ENCODE measurements at regions not wholly inside any gene's neighbourhood (a gene's known extent, or its start where the extent isn't known, plus 50 kb on each side); places are given as distances from the start of the nearest gene placed in this dataset.

GRCh38 chr20:11838076-11838636, 79.5 kb upstream of the BTBD3 start:
- TF ChIP-seq TAF1 (IDR thresholded peaks at IDR 0.05; ENCODE audit: borderline replicate concordance, low read depth, low read length) (no peak), RXRA (IDR thresholded peaks at IDR 0.05; ENCODE audit: borderline replicate concordance, low read depth) (no peak), IRF3 (IDR thresholded peaks at IDR 0.05; ENCODE audit: low read depth, low read length) (no peak)
- no peak overlapping the region for H3K27ac ChIP-seq (ENCODE audit: low read depth in 2 of 2, low read length in 1 of 2)
- no peaks in the 10 kb centered on the region for H3K9me2 ChIP-seq
- H3K9me3 ChIP-seq: no peaks in the 10 kb centered on the region
- H3F3A ChIP-seq (replicated peaks; ENCODE audit: insufficient read depth): no peaks in the 10 kb centered on the region
- no peaks in the 10 kb centered on the region for H3K79me2 ChIP-seq (ENCODE audit: insufficient read depth)
- 29% methylated on average over 4 of the region's 4 CpGs for WGBS (ENCODE audit: low lambda C conversion rate)
- no peaks in the 10 kb centered on the region for H3K27me3 ChIP-seq (ENCODE audit: insufficient read depth)
- no peak overlapping the region for H3K4me3 ChIP-seq (ENCODE audit: low read depth in 2 of 2, low read length in 1 of 2)
- no peaks in the 10 kb centered on the region for H3K4me1 ChIP-seq (ENCODE audit: control insufficient read depth in 1 of 2, insufficient read depth in 2 of 2, low read depth in 1 of 2, low read length in 1 of 2)
- no peak overlapping the region for H3K4me2 ChIP-seq
- no peaks in the 10 kb centered on the region for H4K20me1 ChIP-seq (ENCODE audit: insufficient read depth)
- no peak overlapping the region for H3K9ac ChIP-seq
- POLR2A ChIA-PET: no interaction called here
- H3K36me3 ChIP-seq (replicated peaks in 1 of 2; ENCODE audit: control insufficient read depth in 1 of 2, insufficient read depth in 2 of 2, low read length in 1 of 2): no peaks in the 10 kb centered on the region
- H2AFZ ChIP-seq (ENCODE audit: low read depth): no peak overlapping the region
- CTCF ChIA-PET: interaction anchor here (1.3 kb wide), 1 partner anchor 18 kb away, joined by 3 read pairs; no protein-coding TSS in a partner anchor
- DNase-seq: no peak

GRCh38 chr20:11841972-11842461, 75.7 kb upstream of the BTBD3 start:
- H3K4me1 ChIP-seq (ENCODE audit: control insufficient read depth in 1 of 2, insufficient read depth in 2 of 2, low read depth in 1 of 2, low read length in 1 of 2): peaks cover 0 to 6% of the 10 kb centered on the region in 2 experiments; a peak in 2 of 4 replicates
- no peaks in the 10 kb centered on the region for H4K20me1 ChIP-seq (ENCODE audit: insufficient read depth)
- ChIA-PET POLR2A (no interaction called here), CTCF (no interaction called here)
- H3K36me3 ChIP-seq (replicated peaks in 1 of 2; ENCODE audit: control insufficient read depth in 1 of 2, insufficient read depth in 2 of 2, low read length in 1 of 2): no peaks in the 10 kb centered on the region
- H2AFZ ChIP-seq (ENCODE audit: low read depth): no peak overlapping the region
- H3K9me3 ChIP-seq: no peaks in the 10 kb centered on the region
- H3F3A ChIP-seq (replicated peaks; ENCODE audit: insufficient read depth): no peaks in the 10 kb centered on the region
- H3K9ac ChIP-seq: no peak overlapping the region
- H3K27ac ChIP-seq (ENCODE audit: low read depth in 2 of 2, low read length in 1 of 2): no peak overlapping the region
- H3K4me2 ChIP-seq: no peak overlapping the region
- no peak for TF ChIP-seq USF2 (IDR thresholded peaks at IDR 0.05; ENCODE audit: borderline replicate concordance, low read depth, low read length)
- no peak for TF ChIP-seq FOXJ3 (CRISPR knock-in tag; IDR thresholded peaks at IDR 0.05)
- no peak for TF ChIP-seq POLR2AphosphoS5 (IDR thresholded peaks at IDR 0.05; ENCODE audit: low read depth, low read length)
- no peak for TF ChIP-seq SMC3 (IDR thresholded peaks at IDR 0.05; ENCODE audit: low read depth, low read length)
- no peak for TF ChIP-seq EZH2phosphoT487 (IDR thresholded peaks at IDR 0.05; ENCODE audit: borderline replicate concordance, low read depth)
- no peak for TF ChIP-seq NFIC (IDR thresholded peaks at IDR 0.05; ENCODE audit: borderline replicate concordance)
- no peak for TF ChIP-seq FOSL2 (IDR thresholded peaks at IDR 0.05; ENCODE audit: borderline replicate concordance, low read depth)
- TF ChIP-seq IRF3 (IDR thresholded peaks at IDR 0.05; ENCODE audit: low read depth, low read length): no peak
- no peak for TF ChIP-seq USF1 (IDR thresholded peaks at IDR 0.05; ENCODE audit: borderline replicate concordance, low read depth)
- no peak for TF ChIP-seq SIN3A (IDR thresholded peaks at IDR 0.05; ENCODE audit: borderline replicate concordance, low read depth, low read length)
- no peak for TF ChIP-seq PBX3 (IDR thresholded peaks at IDR 0.05)
- no peak for TF ChIP-seq RCOR1 (IDR thresholded peaks at IDR 0.05; ENCODE audit: low read length)
- no peak for TF ChIP-seq RAD21 (IDR thresholded peaks at IDR 0.05; ENCODE audit: low read length)
- no peak for TF ChIP-seq JUND (IDR thresholded peaks at IDR 0.05)
- TF ChIP-seq RFX5 (IDR thresholded peaks at IDR 0.05; ENCODE audit: low read length): no peak
- TF ChIP-seq TAF1 (IDR thresholded peaks at IDR 0.05; ENCODE audit: borderline replicate concordance, low read depth, low read length): no peak
- no peak for TF ChIP-seq ZBTB33 (IDR thresholded peaks at IDR 0.05; ENCODE audit: borderline replicate concordance, low read depth)
- TF ChIP-seq RXRA (IDR thresholded peaks at IDR 0.05; ENCODE audit: borderline replicate concordance, low read depth): no peak
- H3K79me2 ChIP-seq (ENCODE audit: insufficient read depth): no peaks in the 10 kb centered on the region
- no peaks in the 10 kb centered on the region for H3K9me2 ChIP-seq
- DNase-seq: no peak
- WGBS (ENCODE audit: low lambda C conversion rate): 22% methylated on average over 3 of the region's 3 CpGs
- no peak overlapping the region for H3K4me3 ChIP-seq (ENCODE audit: low read depth in 2 of 2, low read length in 1 of 2)
- H3K27me3 ChIP-seq (ENCODE audit: insufficient read depth): no peaks in the 10 kb centered on the region
